Loucy (cell line): ENCODE measurements at regions not wholly inside any gene's neighbourhood (a gene's known extent, or its start where the extent isn't known, plus 50 kb on each side); places are given as distances from the start of the nearest gene placed in this dataset.

ENCODE experiments used
- H2AFZ ChIP-seq: fragments of 200-600 bp; sonication (generic); 2 replicates; pipeline ENCODE4 v1.6.0; 2016; ENCODE audit warnings: antibody characterized with exemption, mild to moderate bottlenecking, low read length, moderate library complexity
- H3F3A ChIP-seq: fragments of 200-600 bp; 2 replicates; pipeline ENCODE4 v1.6.0; 2016; ENCODE audit warnings: antibody characterized with exemption, low read depth, mild to moderate bottlenecking
- H3K27me3 ChIP-seq: fragments of 200-600 bp; sonication (generic); 2 replicates; pipeline ENCODE4 v1.6.1; 2014; ENCODE audit warnings: low read length, mild to moderate bottlenecking; ENCODE audit not compliant: insufficient read depth, poor library complexity, severe bottlenecking
- H3K36me3 ChIP-seq: fragments of 200-600 bp; sonication (generic); 2 replicates; pipeline ENCODE4 v1.6.1; 2016; ENCODE audit warnings: low read length; ENCODE audit not compliant: insufficient read depth
- H3K4me1 ChIP-seq: fragments of 200-600 bp; sonication (generic); 2 replicates; pipeline ENCODE4 v1.5.1; 2014; ENCODE audit warnings: low read length, mild to moderate bottlenecking; ENCODE audit not compliant: insufficient read depth, poor library complexity, severe bottlenecking
- H3K4me2 ChIP-seq: fragments of 200-600 bp; sonication (generic); 2 replicates; pipeline ENCODE4 v1.6.0; 2014; ENCODE audit warnings: antibody characterized with exemption, low read length, low read depth, mild to moderate bottlenecking; ENCODE audit not compliant: poor library complexity, severe bottlenecking
- H3K4me3 ChIP-seq: fragments of 200-600 bp; sonication (generic); 2 replicates; pipeline ENCODE4 v1.5.1; 2014; ENCODE audit warnings: low read length, mild to moderate bottlenecking, mixed read lengths; ENCODE audit not compliant: poor library complexity, severe bottlenecking
- H3K79me2 ChIP-seq: fragments of 200-600 bp; sonication (generic); 2 replicates; pipeline ENCODE4 v1.6.1; 2014; ENCODE audit warnings: low read length; ENCODE audit not compliant: insufficient read depth
- H3K9ac ChIP-seq: fragments of 200-600 bp; sonication (generic); 2 replicates; pipeline ENCODE4 v1.6.0; 2014; ENCODE audit warnings: mild to moderate bottlenecking, low read depth, low read length, moderate library complexity; ENCODE audit not compliant: poor library complexity, severe bottlenecking
- H3K9me2 ChIP-seq: fragments of 200-600 bp; sonication (generic); replicated peaks from 2 replicates; pipeline ENCODE4 v1.6.1; 2016; ENCODE audit warnings: low read depth, low read length, mixed read lengths
- H3K9me3 ChIP-seq: fragments of 200-600 bp; sonication (generic); 2 replicates; pipeline ENCODE4 v1.6.1; 2014; ENCODE audit warnings: mild to moderate bottlenecking, antibody characterized with exemption, low read length, low read depth; ENCODE audit not compliant: insufficient read depth
- H4K20me1 ChIP-seq: fragments of 200-600 bp; sonication (generic); 2 replicates; pipeline ENCODE4 v1.6.0; 2014; ENCODE audit warnings: antibody characterized with exemption, low read length, mild to moderate bottlenecking; ENCODE audit not compliant: insufficient read depth, poor library complexity, severe bottlenecking
- EZH2phosphoT487 ChIP-seq: fragments of 200-600 bp; IDR thresholded peaks from 2 replicates; pipeline ENCODE4 v1.6.1; 2018; ENCODE audit warnings: antibody characterized with exemption, mild to moderate bottlenecking, moderate library complexity, borderline replicate concordance
- TF ChIP-seq, protein P1 (sequence below): fragments of 200-600 bp; sonication (generic); conservative IDR thresholded peaks from 2 replicates; pipeline ENCODE4 v1.5.1; 2014; ENCODE audit warnings: mild to moderate bottlenecking, antibody characterized with exemption, low read length

- TF ChIP-seq, protein P1, sequence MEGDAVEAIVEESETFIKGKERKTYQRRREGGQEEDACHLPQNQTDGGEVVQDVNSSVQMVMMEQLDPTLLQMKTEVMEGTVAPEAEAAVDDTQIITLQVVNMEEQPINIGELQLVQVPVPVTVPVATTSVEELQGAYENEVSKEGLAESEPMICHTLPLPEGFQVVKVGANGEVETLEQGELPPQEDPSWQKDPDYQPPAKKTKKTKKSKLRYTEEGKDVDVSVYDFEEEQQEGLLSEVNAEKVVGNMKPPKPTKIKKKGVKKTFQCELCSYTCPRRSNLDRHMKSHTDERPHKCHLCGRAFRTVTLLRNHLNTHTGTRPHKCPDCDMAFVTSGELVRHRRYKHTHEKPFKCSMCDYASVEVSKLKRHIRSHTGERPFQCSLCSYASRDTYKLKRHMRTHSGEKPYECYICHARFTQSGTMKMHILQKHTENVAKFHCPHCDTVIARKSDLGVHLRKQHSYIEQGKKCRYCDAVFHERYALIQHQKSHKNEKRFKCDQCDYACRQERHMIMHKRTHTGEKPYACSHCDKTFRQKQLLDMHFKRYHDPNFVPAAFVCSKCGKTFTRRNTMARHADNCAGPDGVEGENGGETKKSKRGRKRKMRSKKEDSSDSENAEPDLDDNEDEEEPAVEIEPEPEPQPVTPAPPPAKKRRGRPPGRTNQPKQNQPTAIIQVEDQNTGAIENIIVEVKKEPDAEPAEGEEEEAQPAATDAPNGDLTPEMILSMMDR, result no peak
- TF ChIP-seq EZH2phosphoT487, result no peak
- H3K4me2 ChIP-seq, result no peak overlapping the region
- H2AFZ ChIP-seq, result no peak overlapping the region
- H3K27me3 ChIP-seq, result no peaks in the 10 kb centered on the region
- no peaks in the 10 kb centered on the region for H3K36me3 ChIP-seq
- H3K9me2 ChIP-seq, result no peaks in the 10 kb centered on the region
- no peaks in the 10 kb centered on the region for H3K79me2 ChIP-seq
- H3K4me3 ChIP-seq, result no peak overlapping the region
- no peaks in the 10 kb centered on the region for H3F3A ChIP-seq
- H4K20me1 ChIP-seq, result no peaks in the 10 kb centered on the region
- no peaks in the 10 kb centered on the region for H3K4me1 ChIP-seq
- H3K9ac ChIP-seq, result no peak overlapping the region
- no peaks in the 10 kb centered on the region for H3K9me3 ChIP-seq
These were observed 964.2 kb upstream of the ADGRL2 start for GRCh38 chr1:80836505-80836904.

- no peaks in the 10 kb centered on the region for H3K4me1 ChIP-seq
- H3F3A ChIP-seq, result no peaks in the 10 kb centered on the region
- no peak overlapping the region for H2AFZ ChIP-seq
- H3K4me2 ChIP-seq, result no peak overlapping the region
- no peaks in the 10 kb centered on the region; the same call in 1 of the 2 replicates for H3K9me3 ChIP-seq
- H3K9me2 ChIP-seq, result no peaks in the 10 kb centered on the region
- TF ChIP-seq, protein P1, result no peak
- TF ChIP-seq EZH2phosphoT487, result no peak
- no peaks in the 10 kb centered on the region for H3K27me3 ChIP-seq
- H4K20me1 ChIP-seq, result no peaks in the 10 kb centered on the region
- no peaks in the 10 kb centered on the region for H3K36me3 ChIP-seq
- no peak overlapping the region for H3K9ac ChIP-seq
- no peak overlapping the region for H3K4me3 ChIP-seq
- no peaks in the 10 kb centered on the region for H3K79me2 ChIP-seq
These were observed 973.1 kb upstream of the ADGRL2 start for GRCh38 chr1:80827666-80828065.

DNA sequence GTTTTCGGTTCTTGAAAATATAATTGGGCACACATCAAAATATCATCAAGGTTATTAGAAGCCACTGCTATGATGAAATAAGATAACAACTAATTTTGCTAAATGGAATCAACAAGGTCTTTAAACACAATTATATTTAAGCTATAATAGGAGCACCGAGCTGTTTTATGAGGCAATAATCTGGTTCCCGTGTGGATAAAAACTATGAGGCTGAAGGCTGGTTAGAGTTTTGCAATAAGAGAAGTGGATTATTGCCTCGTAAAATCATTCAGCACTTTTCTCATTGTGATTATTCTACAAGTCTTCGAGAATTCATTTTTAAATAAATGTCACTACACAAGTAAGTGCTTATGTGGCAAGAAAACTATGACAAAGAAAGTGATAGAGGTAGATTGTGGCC, 975.7 kb upstream of the ADGRL2 start:
- H3K36me3 ChIP-seq, result no peaks in the 10 kb centered on the region
- H3F3A ChIP-seq, result no peaks in the 10 kb centered on the region
- H3K4me3 ChIP-seq, result no peak overlapping the region
- no peaks in the 10 kb centered on the region for H4K20me1 ChIP-seq
- no peaks in the 10 kb centered on the region for H3K9me2 ChIP-seq
- TF ChIP-seq EZH2phosphoT487, result no peak
- TF ChIP-seq, protein P1, result no peak
- H3K27me3 ChIP-seq, result no peaks in the 10 kb centered on the region
- no peak overlapping the region for H2AFZ ChIP-seq
- no peaks in the 10 kb centered on the region for H3K79me2 ChIP-seq
- H3K4me1 ChIP-seq, result no peaks in the 10 kb centered on the region
- no peaks in the 10 kb centered on the region; the same call in 1 of the 2 replicates for H3K9me3 ChIP-seq
- H3K9ac ChIP-seq, result no peak overlapping the region
- H3K4me2 ChIP-seq, result no peak overlapping the region
